GM19351 (cell line): ENCODE measurements at regions not wholly inside any gene's neighbourhood (a gene's known extent, or its start where the extent isn't known, plus 50 kb on each side); places are given as distances from the start of the nearest gene placed in this dataset.
A peak's percentile ranks its signal among the peaks of the same experiment; 100 is the strongest.

Experiments
- ATAC-seq: cut with Tn5 transposase; IDR thresholded peaks from one replicate; pipeline ENCODE4 v1.9.1; 2021; ENCODE audit warnings: mild to moderate bottlenecking, moderate library complexity; ENCODE audit not compliant: unreplicated experiment

- no peak for ATAC-seq
These were observed 161.5 kb upstream of the DMAC1 start for GRCh38 chr9:7961076-7961475.

GRCh38 chr9:7960320-7961050, 160.9 kb upstream of the DMAC1 start:
- ATAC-seq: no peak

- ATAC-seq: no peak
These were observed 158.2 kb upstream of the DMAC1 start for GRCh38 chr9:7957803-7958202.

GRCh38 chr9:7947577-7947976, 148.0 kb upstream of the DMAC1 start:
- ATAC-seq: no peak

- no peak for ATAC-seq
These were observed 146.9 kb upstream of the DMAC1 start for GRCh38 chr9:7946458-7946857.

- ATAC-seq: no peak
These were observed 145.0 kb upstream of the DMAC1 start for GRCh38 chr9:7944572-7944971.

GRCh38 chr9:7937761-7938491, 138.3 kb upstream of the DMAC1 start:
- ATAC-seq: no peak

GRCh38 chr9:7936996-7937395, 137.4 kb upstream of the DMAC1 start:
- no peak for ATAC-seq

- ATAC-seq: peak; percentile 18
These were observed 136.6 kb upstream of the DMAC1 start for GRCh38 chr9:7936163-7936562.

GRCh38 chr9:7935681-7936080, 136.1 kb upstream of the DMAC1 start:
- ATAC-seq: peak; percentile 78

GRCh38 chr9:7932767-7933166, 133.2 kb upstream of the DMAC1 start:
- ATAC-seq: no peak

- ATAC-seq: no peak
These were observed 131.0 kb upstream of the DMAC1 start for GRCh38 chr9:7930613-7931012.

- ATAC-seq: no peak
These were observed 122.1 kb upstream of the DMAC1 start for GRCh38 chr9:7921545-7922197.

- no peak for ATAC-seq
These were observed 112.5 kb upstream of the DMAC1 start for GRCh38 chr9:7912037-7912535.

GRCh38 chr9:7910426-7911020, 110.9 kb upstream of the DMAC1 start:
- ATAC-seq: no peak

GRCh38 chr9:7909537-7909936, 110.0 kb upstream of the DMAC1 start:
- no peak for ATAC-seq

- ATAC-seq: no peak
These were observed 108.2 kb upstream of the DMAC1 start for GRCh38 chr9:7907551-7908337.

GRCh38 chr9:7906783-7907550, 107.4 kb upstream of the DMAC1 start:
- no peak for ATAC-seq

GRCh38 chr9:7901621-7902020, 102.0 kb upstream of the DMAC1 start:
- ATAC-seq: no peak

GRCh38 chr9:7900541-7900940, 101.0 kb upstream of the DMAC1 start:
- no peak for ATAC-seq
